Thoracic aorta (tissue), 2 donors: ENCODE measurements at regions not wholly inside any gene's neighbourhood (a gene's known extent, or its start where the extent isn't known, plus 50 kb on each side); places are given as distances from the start of the nearest gene placed in this dataset.

Experiments used
- ATAC-seq: fragments of 150-250 bp; one replicate; pipeline ENCODE4 v1.8.0; 2017; ENCODE audit warnings: low read depth; ENCODE audit not compliant: insufficient number of reproducible peaks, low FRiP score
- DNase-seq: peaks from one replicate; pipeline ENCODE4 v3.0.0-alpha.2; 2020; ENCODE audit warnings: low spot score
- H3K27ac ChIP-seq, 2 donors: fragments of 200-600 bp; sonication (generic); 1 replicate in 1 of 2; 2 replicates in 1 of 2; pipeline ENCODE4 v1.5.1; 2016; ENCODE audit warnings: mild to moderate bottlenecking in 2 of 2, moderate library complexity in 2 of 2
- H3K27me3 ChIP-seq: fragments of 200-600 bp; sonication (generic); replicated peaks from 2 replicates; pipeline ENCODE4 v1.6.0; 2016; ENCODE audit warnings: mild to moderate bottlenecking; ENCODE audit not compliant: insufficient read depth
- H3K36me3 ChIP-seq: fragments of 200-600 bp; sonication (generic); one replicate; pipeline ENCODE4 v1.5.1; 2016
- H3K4me1 ChIP-seq, 2 donors: fragments of 200-600 bp; sonication (generic); 1 replicate in 1 of 2; 2 replicates in 1 of 2; pipeline versions ENCODE4 v1.5.1 to v1.6.0; 2016; ENCODE audit warnings: low read depth in 2 of 2, mild to moderate bottlenecking in 1 of 2; ENCODE audit not compliant: control insufficient read depth in 1 of 2
- H3K4me3 ChIP-seq: fragments of 200-600 bp; sonication (generic); 2 replicates; pipeline ENCODE4 v1.5.1; 2016; ENCODE audit warnings: mild to moderate bottlenecking
- H3K9me3 ChIP-seq: fragments of 200-600 bp; sonication (generic); 2 replicates; pipeline ENCODE4 v1.5.1; 2016
- CTCF ChIP-seq: fragments of 200-600 bp; sonication (generic); IDR thresholded peaks from one replicate; pipeline ENCODE4 v1.5.1; 2019; ENCODE audit warnings: antibody characterized with exemption

- ATAC-seq: no peak
- no peak overlapping the region for H3K4me3 ChIP-seq
- H3K36me3 ChIP-seq: no peaks in the 10 kb centered on the region
- no peaks in the 10 kb centered on the region for H3K4me1 ChIP-seq
- H3K9me3 ChIP-seq: no peaks in the 10 kb centered on the region
- H3K27ac ChIP-seq: no peak overlapping the region
- no peaks in the 10 kb centered on the region for H3K27me3 ChIP-seq
- DNase-seq: no peak
- no peak for TF ChIP-seq CTCF
These were observed 60.0 kb upstream of the STT3B start for GRCh38 chr3:31472479-31473390.

GRCh38 chr3:31476209-31476608, 56.5 kb upstream of the STT3B start:
- DNase-seq: no peak
- Histone ChIP-seq H3K27me3 (no peaks in the 10 kb centered on the region), H3K4me3 (no peak overlapping the region), H3K4me1 (no peaks in the 10 kb centered on the region), H3K9me3 (no peaks in the 10 kb centered on the region), H3K36me3 (no peaks in the 10 kb centered on the region), H3K27ac (no peak overlapping the region)
- no peak for ATAC-seq
- TF ChIP-seq CTCF: no peak

GRCh38 chr3:31479431-31479830, 53.3 kb upstream of the STT3B start:
- no peak overlapping the region for H3K4me3 ChIP-seq
- H3K27ac ChIP-seq: no peak overlapping the region
- ATAC-seq (no peak), DNase-seq (no peak)
- H3K36me3 ChIP-seq: no peaks in the 10 kb centered on the region
- H3K9me3 ChIP-seq: no peaks in the 10 kb centered on the region
- no peak for TF ChIP-seq CTCF
- H3K4me1 ChIP-seq: no peaks in the 10 kb centered on the region
- no peaks in the 10 kb centered on the region for H3K27me3 ChIP-seq

- no peaks in the 10 kb centered on the region for H3K27me3 ChIP-seq
- H3K4me3 ChIP-seq: no peak overlapping the region
- ATAC-seq (no peak), DNase-seq (no peak)
- H3K4me1 ChIP-seq: no peaks in the 10 kb centered on the region
- no peak for TF ChIP-seq CTCF
- H3K9me3 ChIP-seq: no peaks in the 10 kb centered on the region
- no peaks in the 10 kb centered on the region for H3K36me3 ChIP-seq
- no peak overlapping the region for H3K27ac ChIP-seq
These were observed 51.0 kb upstream of the STT3B start for GRCh38 chr3:31481697-31482096.

- DNase-seq (no peak), ATAC-seq (no peak)
- TF ChIP-seq CTCF: no peak
- Histone ChIP-seq H3K4me1 (no peaks in the 10 kb centered on the region), H3K4me3 (no peak overlapping the region), H3K36me3 (no peaks in the 10 kb centered on the region), H3K9me3 (no peaks in the 10 kb centered on the region), H3K27me3 (no peaks in the 10 kb centered on the region), H3K27ac (no peak overlapping the region)
These were observed 50.1 kb upstream of the STT3B start for GRCh38 chr3:31482493-31483200.
